Smooth muscle cell (in vitro differentiated cells): ENCODE measurements at regions not wholly inside any gene's neighbourhood (a gene's known extent, or its start where the extent isn't known, plus 50 kb on each side); places are given as distances from the start of the nearest gene placed in this dataset.

ENCODE experiments used
- DNase-seq: peaks from one replicate; lab custom pipeline; 2025; ENCODE audit not compliant: unreplicated experiment; lab: John Stamatoyannopoulos, UW
- H2AFZ ChIP-seq: fragments of 200-600 bp; sonication (generic); 2 replicates; pipeline ENCODE4 v1.6.0; 2016; ENCODE audit warnings: antibody characterized with exemption, low read depth, mild to moderate bottlenecking
- H3F3A ChIP-seq: fragments of 200-600 bp; sonication (generic); 2 replicates; pipeline ENCODE4 v1.6.0; 2017; ENCODE audit warnings: antibody characterized with exemption, low read depth
- H3K27ac ChIP-seq: fragments of 200-600 bp; sonication (generic); 2 replicates; pipeline ENCODE4 v1.5.1; 2016; ENCODE audit warnings: low read depth, mild to moderate bottlenecking
- H3K27me3 ChIP-seq: fragments of 200-600 bp; sonication (generic); 2 replicates; pipeline ENCODE4 v1.6.1; 2016; ENCODE audit warnings: low read depth, mild to moderate bottlenecking
- H3K36me3 ChIP-seq: fragments of 200-600 bp; sonication (generic); 2 replicates; pipeline ENCODE4 v1.5.1; 2016; ENCODE audit warnings: low read depth
- H3K4me1 ChIP-seq: fragments of 200-600 bp; sonication (generic); 2 replicates; pipeline ENCODE4 v1.5.1; 2016; ENCODE audit warnings: low read depth
- H3K4me2 ChIP-seq: fragments of 200-600 bp; sonication (generic); 2 replicates; pipeline ENCODE4 v1.6.0; 2016; ENCODE audit warnings: mild to moderate bottlenecking
- H3K4me3 ChIP-seq: fragments of 200-600 bp; sonication (generic); 2 replicates; pipeline ENCODE4 v1.5.1; 2016; ENCODE audit warnings: mild to moderate bottlenecking
- H3K79me2 ChIP-seq: fragments of 200-600 bp; sonication (generic); 2 replicates; pipeline ENCODE4 v1.6.0; 2016; ENCODE audit warnings: low read depth, mild to moderate bottlenecking
- H3K9ac ChIP-seq: fragments of 200-600 bp; sonication (generic); 2 replicates; pipeline ENCODE4 v1.6.0; 2016; ENCODE audit warnings: low read depth
- H3K9me3 ChIP-seq: fragments of 200-600 bp; sonication (generic); replicated peaks from 2 replicates; pipeline ENCODE4 v1.5.1; 2016; ENCODE audit warnings: low read depth
- H4K20me1 ChIP-seq: fragments of 200-600 bp; sonication (generic); 2 replicates; pipeline ENCODE4 v1.6.0; 2016; ENCODE audit warnings: low read depth
- WGBS: methylation state at CpG from one replicate; pipeline ENCODE4 v1.1.7; 2016; ENCODE audit warnings: low lambda C conversion rate; 5-methylcytosine and 5-hydroxymethylcytosine counted together
- TF ChIP-seq, protein P1 (sequence below): fragments of 200-600 bp; sonication (generic); IDR thresholded peaks from 2 replicates; pipeline ENCODE4 v1.5.1; 2017; ENCODE audit warnings: borderline replicate concordance, mild to moderate bottlenecking, antibody characterized with exemption; ENCODE audit not compliant: insufficient read depth, poor library complexity, severe bottlenecking

DNA sequence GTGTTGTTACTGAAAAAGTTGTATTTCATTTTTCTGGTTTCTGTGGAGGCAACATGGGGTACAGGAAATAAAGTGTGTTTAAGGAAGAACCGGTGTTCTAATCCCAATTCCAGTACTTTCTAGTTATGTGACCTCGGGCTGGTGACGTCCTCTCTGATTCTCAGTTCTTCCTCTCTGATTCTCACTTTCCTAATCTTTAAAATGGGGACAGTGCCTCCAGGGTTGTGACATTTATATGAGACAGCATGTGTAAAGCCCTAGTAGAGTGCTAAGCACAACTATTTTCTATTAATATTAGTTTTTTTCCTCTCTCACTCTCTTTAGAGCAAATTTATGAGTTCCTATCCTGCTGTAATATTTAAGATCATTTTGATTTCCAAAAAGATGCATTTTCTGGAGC lies 50.9 kb upstream of the PTPDC1 start:
- DNase-seq, result no peak
- H3F3A ChIP-seq, result peaks cover 7% of the 10 kb centered on the region
- TF ChIP-seq, protein P1, sequence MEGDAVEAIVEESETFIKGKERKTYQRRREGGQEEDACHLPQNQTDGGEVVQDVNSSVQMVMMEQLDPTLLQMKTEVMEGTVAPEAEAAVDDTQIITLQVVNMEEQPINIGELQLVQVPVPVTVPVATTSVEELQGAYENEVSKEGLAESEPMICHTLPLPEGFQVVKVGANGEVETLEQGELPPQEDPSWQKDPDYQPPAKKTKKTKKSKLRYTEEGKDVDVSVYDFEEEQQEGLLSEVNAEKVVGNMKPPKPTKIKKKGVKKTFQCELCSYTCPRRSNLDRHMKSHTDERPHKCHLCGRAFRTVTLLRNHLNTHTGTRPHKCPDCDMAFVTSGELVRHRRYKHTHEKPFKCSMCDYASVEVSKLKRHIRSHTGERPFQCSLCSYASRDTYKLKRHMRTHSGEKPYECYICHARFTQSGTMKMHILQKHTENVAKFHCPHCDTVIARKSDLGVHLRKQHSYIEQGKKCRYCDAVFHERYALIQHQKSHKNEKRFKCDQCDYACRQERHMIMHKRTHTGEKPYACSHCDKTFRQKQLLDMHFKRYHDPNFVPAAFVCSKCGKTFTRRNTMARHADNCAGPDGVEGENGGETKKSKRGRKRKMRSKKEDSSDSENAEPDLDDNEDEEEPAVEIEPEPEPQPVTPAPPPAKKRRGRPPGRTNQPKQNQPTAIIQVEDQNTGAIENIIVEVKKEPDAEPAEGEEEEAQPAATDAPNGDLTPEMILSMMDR, result no peak
- H3K9me3 ChIP-seq, result no peaks in the 10 kb centered on the region
- peaks cover 8% of the 10 kb centered on the region for H3K4me1 ChIP-seq
- WGBS, result 93% methylated on average over 3 of the region's 3 CpGs
- no peaks in the 10 kb centered on the region for H3K36me3 ChIP-seq
- no peak overlapping the region for H3K27ac ChIP-seq
- no peak overlapping the region for H3K9ac ChIP-seq
- no peak overlapping the region for H2AFZ ChIP-seq
- H4K20me1 ChIP-seq, result peaks cover 12% of the 10 kb centered on the region
- H3K4me3 ChIP-seq, result no peak overlapping the region
- H3K79me2 ChIP-seq, result peaks cover 44% of the 10 kb centered on the region
- H3K4me2 ChIP-seq, result peak overlapping the region; percentile 100
- no peaks in the 10 kb centered on the region for H3K27me3 ChIP-seq

DNA sequence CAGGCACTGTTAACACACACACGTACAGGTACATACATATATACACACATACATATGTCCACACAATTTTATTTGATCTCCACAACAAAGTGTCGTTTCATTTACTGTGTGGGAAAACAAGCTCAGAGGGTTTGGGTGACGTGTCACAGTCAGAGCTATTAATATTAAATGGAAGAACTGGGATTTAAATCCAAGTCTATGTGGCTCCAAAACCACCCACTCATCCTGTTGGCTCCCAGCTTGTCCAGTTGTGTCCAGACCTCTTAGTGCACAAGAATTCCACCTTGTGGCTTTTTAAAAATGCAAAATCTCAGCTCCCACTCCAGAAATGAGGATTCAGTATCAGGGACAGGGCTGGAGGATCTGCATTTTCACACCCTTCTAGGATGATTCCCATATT lies 52.3 kb upstream of the PTPDC1 start:
- Histone ChIP-seq H3K36me3 (no peaks in the 10 kb centered on the region), H3K9me3 (no peaks in the 10 kb centered on the region), H3K79me2 (peaks cover 44% of the 10 kb centered on the region), H3K27me3 (no peaks in the 10 kb centered on the region), H2AFZ (peak overlapping the region; percentile 95), H3K4me3 (peak overlapping the region; percentile 87), H3K4me1 (peaks cover 8% of the 10 kb centered on the region), H3K4me2 (peak overlapping the region; percentile 100), H3K9ac (peak overlapping the region; percentile 88), H3K27ac (peak overlapping the region; percentile 88), H4K20me1 (peaks cover 6% of the 10 kb centered on the region), H3F3A (peaks cover 7% of the 10 kb centered on the region)
- WGBS, result 50% methylated on average over 3 of the region's 3 CpGs
- DNase-seq, result no peak
- TF ChIP-seq, protein P1, result no peak

DNA sequence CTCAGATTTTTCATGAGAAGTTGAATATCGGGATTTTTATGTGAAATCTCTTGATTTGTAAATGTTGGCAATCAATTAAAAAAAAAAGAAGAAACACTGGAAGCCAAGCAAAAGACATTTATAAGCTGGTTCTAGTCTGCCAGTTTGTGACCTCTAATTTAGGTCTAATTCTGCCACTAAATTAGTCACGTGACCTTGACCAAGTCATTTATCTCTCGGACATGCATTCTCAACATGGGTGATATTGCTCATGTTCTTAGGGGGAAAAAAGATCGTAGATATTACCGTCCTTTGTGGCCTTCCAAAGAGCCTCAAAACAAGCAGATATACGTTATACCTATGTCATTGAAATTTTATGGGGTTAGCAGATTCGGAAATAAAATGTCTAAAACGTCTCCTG lies 52.9 kb upstream of the PTPDC1 start:
- Histone ChIP-seq H2AFZ (peak overlapping the region; percentile 95), H3K9ac (peak overlapping the region; percentile 88), H3K4me3 (peak overlapping the region; percentile 87), H3K4me1 (peaks cover 8% of the 10 kb centered on the region), H3K9me3 (no peaks in the 10 kb centered on the region), H3K4me2 (peak overlapping the region; percentile 100), H3K27me3 (no peaks in the 10 kb centered on the region), H3K79me2 (peaks cover 42% of the 10 kb centered on the region), H3K36me3 (no peaks in the 10 kb centered on the region), H3K27ac (peak overlapping the region; percentile 88), H4K20me1 (peaks cover 6% of the 10 kb centered on the region), H3F3A (peaks cover 7% of the 10 kb centered on the region)
- TF ChIP-seq, protein P1, result no peak
- DNase-seq, result no peak
- 71% methylated on average over 8 of the region's 8 CpGs for WGBS
